ENCODE measurements at regions not wholly inside any gene's neighbourhood (a gene's known extent, or its start where the extent isn't known, plus 50 kb on each side); places are given as distances from the start of the nearest gene placed in this dataset.

GRCh38 chr11:28504555-28505110 is 396.4 kb downstream of the METTL15 start:
- DNase-seq, result no peak

- DNase-seq, result no peak
Observed at GRCh38 chr11:28495333-28495732, 387.1 kb downstream of the METTL15 start.

GRCh38 chr11:28491431-28491830 is 383.2 kb downstream of the METTL15 start:
- DNase-seq, result no peak

- DNase-seq, result no peak
Observed at GRCh38 chr11:28490773-28491382, 382.7 kb downstream of the METTL15 start.

- no peak for DNase-seq
Observed at GRCh38 chr11:28488336-28488735, 380.1 kb downstream of the METTL15 start.

GRCh38 chr11:28483072-28483867 is 375.1 kb downstream of the METTL15 start:
- DNase-seq, result no peak

- no peak for DNase-seq
Observed at GRCh38 chr11:28482666-28483065, 374.5 kb downstream of the METTL15 start.

- no peak for DNase-seq
Observed at GRCh38 chr11:28481616-28482480, 373.7 kb downstream of the METTL15 start.

GRCh38 chr11:28480406-28480805 is 372.2 kb downstream of the METTL15 start:
- DNase-seq, result no peak

- DNase-seq, result no peak
Observed at GRCh38 chr11:28476864-28477263, 368.7 kb downstream of the METTL15 start.

GRCh38 chr11:28476049-28476448 is 367.9 kb downstream of the METTL15 start:
- no peak for DNase-seq

GRCh38 chr11:28472904-28473303 is 364.7 kb downstream of the METTL15 start:
- DNase-seq, result no peak

- DNase-seq, result no peak
Observed at GRCh38 chr11:28471537-28471936, 363.3 kb downstream of the METTL15 start.

- no peak for DNase-seq
Observed at GRCh38 chr11:28470180-28470579, 362.0 kb downstream of the METTL15 start.

- no peak for DNase-seq
Observed at GRCh38 chr11:28466506-28466905, 358.3 kb downstream of the METTL15 start.

GRCh38 chr11:28464252-28464867 is 356.2 kb downstream of the METTL15 start:
- no peak for DNase-seq

- no peak for DNase-seq
Observed at GRCh38 chr11:28463826-28464225, 355.6 kb downstream of the METTL15 start.

GRCh38 chr11:28461846-28462245 is 353.7 kb downstream of the METTL15 start:
- DNase-seq, result no peak

- DNase-seq, result no peak
Observed at GRCh38 chr11:28461338-28461737, 353.1 kb downstream of the METTL15 start.

- no peak for DNase-seq
Observed at GRCh38 chr11:28460348-28460747, 352.2 kb downstream of the METTL15 start.

GRCh38 chr11:28459912-28460311 is 351.7 kb downstream of the METTL15 start:
- no peak for DNase-seq
